HG03469 (cell line): ENCODE measurements at regions not wholly inside any gene's neighbourhood (a gene's known extent, or its start where the extent isn't known, plus 50 kb on each side); places are given as distances from the start of the nearest gene placed in this dataset.
"Not testable (repeated sequence)": the region's sequence is repeated elsewhere in the genome, so short reads cannot be mapped to it uniquely, and the experiment has no call there.

ENCODE experiments used
- ATAC-seq: cut with Tn5 transposase; IDR thresholded peaks from one replicate; pipeline ENCODE4 v1.9.1; 2021; ENCODE audit warnings: mild to moderate bottlenecking, moderate library complexity, moderate number of reproducible peaks; ENCODE audit not compliant: unreplicated experiment

DNA sequence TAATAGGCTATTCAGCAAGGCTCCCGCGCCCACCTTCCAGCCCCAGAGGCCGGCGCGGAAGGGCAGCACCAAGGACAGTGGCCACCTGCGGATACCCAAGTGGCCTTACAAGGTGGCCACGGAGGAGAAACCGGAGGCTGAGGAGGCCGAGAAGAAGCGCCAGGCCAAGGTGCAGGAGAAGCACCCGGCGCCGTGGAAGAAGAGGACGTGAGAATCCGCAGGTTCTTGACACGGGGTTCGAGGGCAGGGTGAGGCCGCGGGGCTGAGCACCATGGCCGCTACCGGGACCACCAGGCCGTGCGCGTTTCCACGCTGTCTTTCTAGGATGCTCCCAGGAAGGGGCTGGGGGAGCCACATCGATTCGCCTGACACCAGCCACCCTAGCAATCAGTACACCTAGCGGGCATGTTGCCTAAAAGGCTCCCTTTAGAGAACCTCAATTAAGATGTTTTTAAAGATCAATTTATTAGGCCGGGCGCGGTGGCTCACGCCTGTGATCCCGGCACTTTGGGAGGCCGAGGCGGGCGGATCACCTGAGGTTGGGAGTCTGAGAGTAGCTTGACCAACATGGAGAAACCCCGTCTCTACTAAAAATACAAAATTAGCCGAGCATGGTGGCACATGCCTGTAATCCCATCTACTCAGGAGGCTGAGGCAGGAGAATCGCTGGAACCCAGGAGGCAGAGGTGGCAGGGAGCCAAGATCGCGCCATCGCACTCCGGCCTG, 134.3 kb upstream of the OR4C13 start:
- not testable (repeated sequence) for ATAC-seq

DNA sequence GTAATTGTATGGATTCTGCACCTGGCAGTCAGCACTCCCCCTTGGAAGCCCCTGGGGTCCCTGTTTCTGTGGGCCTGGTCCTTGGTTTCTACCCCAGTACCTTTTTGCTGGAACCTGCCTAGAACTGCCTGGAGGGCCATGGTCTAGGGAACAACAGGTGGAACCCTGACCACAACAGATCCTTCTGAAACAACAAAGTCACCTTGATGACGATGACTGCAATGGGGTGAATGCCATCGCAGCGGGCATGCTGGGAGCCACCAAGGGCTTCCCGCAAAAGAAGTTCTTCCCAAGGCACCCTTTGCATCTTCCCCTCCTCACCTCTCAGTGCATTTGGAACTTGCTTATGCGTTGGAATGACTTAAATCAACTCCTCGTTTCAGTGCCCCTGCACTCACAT, 129.0 kb upstream of the OR4C13 start:
- ATAC-seq, result not testable (repeated sequence)

DNA sequence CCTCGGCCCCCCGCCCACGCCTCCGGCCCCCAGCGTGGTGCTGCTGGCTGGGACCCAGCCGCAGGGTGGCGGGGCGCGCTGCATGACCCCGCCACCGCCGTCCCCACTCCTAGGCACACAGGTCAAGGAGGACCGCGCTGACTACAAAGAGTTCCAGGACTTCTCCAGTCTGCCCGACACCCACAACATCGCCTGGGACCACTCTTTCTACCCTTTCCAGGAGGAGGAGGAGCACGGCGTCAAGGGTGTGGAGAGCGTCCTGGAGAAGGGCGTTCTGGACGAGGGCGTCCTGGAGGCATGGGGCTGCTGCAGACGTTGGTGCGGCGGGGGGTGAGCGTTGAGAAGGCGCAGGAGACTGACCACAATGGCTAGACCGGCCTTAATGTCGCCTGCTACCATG, 101.7 kb upstream of the OR4C13 start:
- not testable (repeated sequence) for ATAC-seq

DNA sequence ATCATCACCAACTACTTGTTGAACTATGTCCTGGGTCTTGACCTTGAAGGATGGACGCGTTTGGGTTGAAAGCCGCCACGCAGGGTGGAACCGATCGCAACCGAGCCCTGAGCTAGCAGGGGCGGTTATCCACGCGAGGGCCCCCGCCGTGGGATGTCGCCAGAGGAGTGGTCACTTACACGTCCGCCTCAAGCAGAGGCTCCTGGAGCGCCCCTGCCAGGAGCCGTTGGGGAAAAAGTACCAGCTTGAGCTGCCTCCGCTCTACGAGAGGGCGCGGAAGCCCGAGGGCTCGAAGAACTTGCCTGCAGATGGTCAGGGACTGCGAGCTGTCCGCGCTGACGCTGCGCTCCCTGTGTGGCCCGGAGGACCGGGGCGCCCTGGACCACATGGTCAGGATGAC, 100.7 kb upstream of the OR4C13 start:
- no peak for ATAC-seq

DNA sequence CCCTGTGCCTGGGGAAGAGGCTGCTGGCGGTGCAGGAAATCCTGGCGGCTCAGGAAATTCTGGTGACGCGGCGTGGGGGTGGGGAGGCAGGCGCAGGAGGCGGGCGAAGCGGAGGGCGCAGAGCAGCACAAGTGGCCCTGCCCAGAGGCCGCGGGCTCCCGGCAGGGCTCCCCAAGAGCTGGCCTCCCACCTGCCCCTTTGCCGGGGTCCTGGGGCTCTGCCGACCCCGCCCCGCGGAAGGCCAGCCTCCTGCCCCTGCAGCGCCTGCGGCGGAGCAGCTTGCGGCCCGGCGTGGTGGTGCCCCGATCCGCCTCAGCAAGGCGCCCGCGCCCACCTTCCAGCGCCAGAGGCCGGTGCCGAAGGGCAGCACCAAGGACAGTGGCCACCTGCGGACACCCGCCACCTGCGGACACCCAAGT, 100.2 kb upstream of the OR4C13 start:
- no peak for ATAC-seq

DNA sequence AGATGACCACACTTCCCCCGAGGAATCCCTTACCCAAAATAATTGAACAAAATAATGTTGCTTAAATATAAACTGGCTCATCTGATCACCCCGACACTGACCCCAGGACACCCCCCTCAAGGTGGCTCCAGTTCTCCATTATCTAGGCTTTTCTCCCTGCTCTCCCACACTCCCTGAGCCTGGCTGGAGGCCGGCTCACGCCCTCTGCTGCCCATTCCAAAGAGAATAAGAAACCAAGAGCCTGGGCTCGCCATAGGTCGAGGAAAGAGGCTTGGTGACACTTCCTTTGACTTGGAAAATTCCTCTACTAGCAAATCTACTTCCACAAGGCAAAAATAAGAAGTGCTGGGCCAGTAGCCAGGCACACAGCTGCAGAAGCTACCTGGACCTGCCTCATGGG, 63.3 kb upstream of the OR4C13 start:
- ATAC-seq, result not testable (repeated sequence)

DNA sequence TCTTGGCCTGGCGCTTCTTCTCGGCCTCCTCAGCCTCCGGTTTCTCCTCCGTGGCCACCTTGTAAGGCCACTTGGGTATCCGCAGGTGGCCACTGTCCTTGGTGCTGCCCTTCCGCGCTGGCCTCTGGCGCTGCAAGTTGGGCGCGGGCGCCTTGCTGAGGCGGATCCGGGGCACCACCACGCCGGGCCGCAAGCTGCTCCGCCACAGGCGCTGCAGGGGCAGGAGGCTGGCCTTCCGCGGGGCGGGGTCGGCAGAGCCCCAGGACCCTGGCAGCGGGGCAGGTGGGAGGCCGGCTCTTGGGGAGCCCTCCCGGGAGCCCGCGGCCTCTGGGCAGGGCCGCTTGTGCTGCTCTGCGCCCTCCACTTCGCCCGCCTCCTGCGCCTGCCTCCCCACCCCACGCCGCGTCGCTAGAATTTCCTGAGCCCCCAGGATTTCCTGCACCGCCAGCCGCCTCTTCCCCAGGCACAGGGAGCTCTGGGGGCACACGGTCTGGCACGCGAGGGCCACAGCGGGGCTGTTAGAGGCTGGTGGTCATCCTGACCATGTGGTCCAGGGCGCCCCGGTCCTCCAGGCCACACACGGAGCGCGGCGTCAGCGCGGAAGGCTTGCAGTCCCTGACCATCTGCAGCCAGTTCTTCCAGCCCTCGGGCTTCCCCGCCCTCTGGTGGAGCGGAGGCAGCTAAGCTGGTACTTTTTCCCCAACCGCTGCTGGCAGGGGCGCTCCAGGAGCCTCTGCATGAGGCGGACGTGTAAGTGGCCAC, 60.1 kb upstream of the OR4C13 start:
- not testable (repeated sequence) for ATAC-seq

DNA sequence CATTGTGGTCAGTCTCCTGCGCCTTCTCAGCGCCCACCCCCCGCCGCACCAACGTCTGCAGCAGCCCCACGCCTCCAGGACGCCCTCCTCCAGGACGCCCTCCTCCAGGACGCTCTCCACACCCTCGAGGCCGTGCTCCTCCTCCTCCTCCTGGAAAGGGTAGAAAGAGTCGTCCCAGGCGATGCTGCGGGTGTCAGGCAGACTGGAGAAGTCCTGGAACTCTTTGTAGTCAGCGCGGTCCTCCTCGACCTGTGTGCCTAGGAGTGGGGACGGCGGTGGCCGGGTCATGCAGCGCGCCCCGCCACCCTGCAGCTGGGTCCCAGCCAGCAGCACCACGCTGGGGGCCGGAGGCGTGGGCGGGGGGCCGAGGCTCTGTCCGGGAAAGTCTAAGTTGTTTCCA, 58.7 kb upstream of the OR4C13 start:
- not testable (repeated sequence) for ATAC-seq
